Uterus (tissue), 3 donors: ENCODE measurements at regions not wholly inside any gene's neighbourhood (a gene's known extent, or its start where the extent isn't known, plus 50 kb on each side); places are given as distances from the start of the nearest gene placed in this dataset.

Experiments used
- DNase-seq, 2 donors: peaks; one replicate each; pipeline ENCODE4 v3.0.0-alpha.2; 2019 to 2020
- H3K27ac ChIP-seq, 2 donors: fragments of 200-600 bp; sonication (generic); 1 replicate in 1 of 2; 2 replicates in 1 of 2; pipeline ENCODE4 v1.5.1; 2016 to 2018
- H3K27me3 ChIP-seq, 2 donors: fragments of 200-600 bp; sonication (generic); one replicate each; pipeline ENCODE4 v1.5.1; 2018 to 2019; ENCODE audit warnings: control low read depth in 1 of 2
- H3K36me3 ChIP-seq, 2 donors: fragments of 200-600 bp; sonication (generic); one replicate each; pipeline ENCODE4 v1.5.1; 2019; ENCODE audit warnings: control low read depth in 1 of 2
- H3K4me1 ChIP-seq, 2 donors: fragments of 200-600 bp; sonication (generic); one replicate each; pipeline ENCODE4 v1.5.1; 2018 to 2019; ENCODE audit warnings: control low read depth in 1 of 2
- H3K4me3 ChIP-seq, 2 donors: fragments of 200-600 bp; sonication (generic); 1 replicate in 1 of 2; 2 replicates in 1 of 2; pipeline ENCODE4 v1.5.1; 2018 to 2019; ENCODE audit warnings: mild to moderate bottlenecking in 1 of 2
- H3K9me3 ChIP-seq, 2 donors: fragments of 200-600 bp; sonication (generic); one replicate each; pipeline ENCODE4 v1.5.1; 2019; ENCODE audit warnings: control low read depth in 1 of 2
- CTCF ChIP-seq, 4 experiments: fragments of 200-600 bp in 2 of 4; fragments of 450-650 bp in 2 of 4; sonication (generic) in 2 of 4; IDR thresholded peaks; one replicate each; pipeline ENCODE4 v1.5.1; 2016 to 2019; ENCODE audit warnings: antibody characterized with exemption in 4 of 4, mild to moderate bottlenecking in 2 of 4, moderate library complexity in 1 of 4
- POLR2A ChIP-seq, 2 donors: fragments of 450-650 bp; IDR thresholded peaks; one replicate each; pipeline ENCODE4 v1.6.1; 2016; ENCODE audit warnings: antibody characterized with exemption in 2 of 2, mild to moderate bottlenecking in 1 of 2, moderate library complexity in 1 of 2
- intact Hi-C: fragments of 100-400 bp; cut with DNase I; formaldehyde crosslinking; loops from one replicate; pipeline ENCODE4 v1.15.1; 2023; ENCODE audit warnings: low total_unique reads
- donor health status: DM: yes; HTN: yes; CAD: no.

DNA sequence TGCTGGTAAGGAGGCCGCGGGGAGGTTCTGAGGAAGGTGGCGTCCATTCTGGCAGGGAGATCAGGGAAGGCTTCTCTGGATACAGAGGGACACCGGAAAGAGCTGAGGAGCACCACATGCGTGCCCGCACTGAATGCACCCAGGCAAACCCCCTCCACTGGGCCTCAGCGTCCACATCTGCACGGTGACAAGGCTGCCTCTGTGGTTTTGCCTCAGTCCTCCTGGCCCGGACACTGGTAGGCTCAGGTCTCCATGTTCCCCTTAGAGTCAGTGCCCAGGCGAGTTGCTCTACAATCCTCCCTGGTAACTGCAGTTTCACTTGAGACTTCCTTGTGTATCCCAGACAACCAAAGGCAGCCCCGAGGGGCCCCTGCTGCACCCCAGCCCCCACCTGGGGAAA is 173.3 kb downstream of the MELK start:
- intact Hi-C loops = no loop called here
- H3K4me3 ChIP-seq = no peak overlapping the region
- H3K36me3 ChIP-seq = no peaks in the 10 kb centered on the region
- DNase-seq = no peak
- no peaks in the 10 kb centered on the region for H3K9me3 ChIP-seq
- H3K4me1 ChIP-seq = no peaks in the 10 kb centered on the region
- TF ChIP-seq CTCF (IDR thresholded peaks at IDR 0.05) = no peak
- no peak for TF ChIP-seq POLR2A (IDR thresholded peaks at IDR 0.05)
- H3K27me3 ChIP-seq = no peaks in the 10 kb centered on the region
- no peak overlapping the region for H3K27ac ChIP-seq

DNA sequence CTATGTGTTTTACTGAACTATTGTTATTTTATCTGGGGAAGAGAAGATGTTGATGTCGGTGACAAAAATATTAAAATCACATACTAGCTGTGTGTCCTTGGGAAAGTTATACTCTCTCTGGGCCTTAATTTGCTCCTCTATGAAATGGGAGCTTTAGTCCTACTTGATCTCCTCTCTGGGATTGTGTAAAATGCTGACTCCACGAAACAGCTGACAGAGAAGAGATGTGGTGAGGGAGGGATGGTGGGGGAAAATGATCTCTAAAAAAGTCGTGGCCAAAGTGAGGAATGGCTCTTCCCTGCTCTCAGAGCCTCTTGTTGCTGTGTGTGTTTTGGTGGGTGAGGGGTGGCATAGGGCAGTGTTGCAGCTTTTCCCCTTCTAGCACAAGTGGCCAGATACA is 173.7 kb downstream of the MELK start:
- H3K27me3 ChIP-seq = no peaks in the 10 kb centered on the region
- H3K36me3 ChIP-seq = no peaks in the 10 kb centered on the region
- H3K4me1 ChIP-seq = no peaks in the 10 kb centered on the region
- H3K27ac ChIP-seq = no peak overlapping the region
- no peaks in the 10 kb centered on the region for H3K9me3 ChIP-seq
- no peak for TF ChIP-seq CTCF (IDR thresholded peaks at IDR 0.05)
- no peak for TF ChIP-seq POLR2A (IDR thresholded peaks at IDR 0.05)
- no peak for DNase-seq
- no peak overlapping the region for H3K4me3 ChIP-seq
- intact Hi-C loops = no loop called here

GRCh38 chr9:36748322-36748899 is 175.7 kb downstream of the MELK start:
- Histone ChIP-seq H3K4me1 (no peaks in the 10 kb centered on the region), H3K4me3 (no peak overlapping the region), H3K27ac (no peak overlapping the region), H3K27me3 (no peaks in the 10 kb centered on the region), H3K9me3 (no peaks in the 10 kb centered on the region), H3K36me3 (no peaks in the 10 kb centered on the region)
- no peak for DNase-seq
- TF ChIP-seq CTCF (IDR thresholded peaks at IDR 0.05) = no peak
- no peak for TF ChIP-seq POLR2A (IDR thresholded peaks at IDR 0.05)
- intact Hi-C loops = no loop called here

DNA sequence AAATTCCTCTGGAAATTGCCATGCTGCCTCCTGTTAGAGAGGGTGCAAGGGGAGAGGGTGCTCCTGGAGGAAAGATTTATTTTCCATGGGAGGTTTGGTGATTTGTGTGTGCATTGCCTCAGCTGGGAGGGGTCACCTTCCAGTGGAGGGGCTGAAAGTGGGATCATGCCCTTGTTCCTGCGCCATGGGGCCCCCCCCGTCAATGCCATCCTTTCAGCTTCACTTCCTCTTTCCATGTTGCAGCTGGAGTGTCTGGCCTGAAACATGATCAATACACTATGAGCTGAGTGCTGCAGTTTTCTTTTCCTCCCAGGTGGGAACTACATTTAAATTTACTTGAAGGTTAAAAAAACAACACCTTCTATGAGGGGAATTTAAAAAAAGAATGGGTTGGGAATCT is 176.8 kb downstream of the MELK start:
- Histone ChIP-seq H3K4me3 (no peak overlapping the region), H3K27me3 (no peaks in the 10 kb centered on the region), H3K4me1 (no peaks in the 10 kb centered on the region), H3K9me3 (no peaks in the 10 kb centered on the region), H3K36me3 (no peaks in the 10 kb centered on the region), H3K27ac (no peak overlapping the region)
- TF ChIP-seq POLR2A (IDR thresholded peaks at IDR 0.05) = no peak
- TF ChIP-seq CTCF (IDR thresholded peaks at IDR 0.05) = no peak
- DNase-seq = no peak
- intact Hi-C loops = no loop called here

DNA sequence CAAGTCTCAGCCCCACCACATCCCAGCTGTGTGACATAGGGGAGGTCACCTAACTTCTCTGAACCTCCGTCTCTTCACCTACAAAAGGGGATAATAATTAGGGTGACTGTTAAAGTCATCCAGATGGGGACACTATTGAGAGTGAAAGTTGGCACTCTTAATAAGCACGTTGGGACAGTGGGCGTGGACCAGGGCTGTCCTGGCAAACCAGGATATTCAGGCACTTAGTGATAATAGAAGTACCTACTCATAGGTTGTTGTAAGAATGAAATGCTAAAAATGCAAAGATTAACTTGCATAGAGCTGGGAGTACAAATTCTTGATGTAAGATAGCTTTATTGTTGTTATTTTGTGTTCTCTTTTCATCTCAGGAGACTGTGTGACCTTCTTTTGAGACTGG is 177.9 kb downstream of the MELK start:
- H3K4me3 ChIP-seq = no peak overlapping the region
- no peaks in the 10 kb centered on the region for H3K9me3 ChIP-seq
- DNase-seq = no peak
- TF ChIP-seq POLR2A (IDR thresholded peaks at IDR 0.05) = no peak
- TF ChIP-seq CTCF (IDR thresholded peaks at IDR 0.05) = no peak
- H3K27ac ChIP-seq = no peak overlapping the region
- no peaks in the 10 kb centered on the region for H3K4me1 ChIP-seq
- intact Hi-C loops = no loop called here
- H3K36me3 ChIP-seq = no peaks in the 10 kb centered on the region
- no peaks in the 10 kb centered on the region for H3K27me3 ChIP-seq
